GM19025 (cell line): ENCODE measurements at regions not wholly inside any gene's neighbourhood (a gene's known extent, or its start where the extent isn't known, plus 50 kb on each side); places are given as distances from the start of the nearest gene placed in this dataset.
"Not testable (repeated sequence)": the region's sequence is repeated elsewhere in the genome, so short reads cannot be mapped to it uniquely, and the experiment has no call there.

Source experiments
- ATAC-seq: cut with Tn5 transposase; IDR thresholded peaks from one replicate; pipeline ENCODE4 v1.9.1; 2021; ENCODE audit warnings: mild to moderate bottlenecking, low read depth, moderate library complexity; ENCODE audit not compliant: unreplicated experiment

- no peak for ATAC-seq
These were observed 393.4 kb upstream of the SORCS1 start for GRCh38 chr10:107557916-107558315.

GRCh38 chr10:107554333-107554732, 389.8 kb upstream of the SORCS1 start:
- ATAC-seq: no peak

- ATAC-seq: no peak
These were observed 389.0 kb upstream of the SORCS1 start for GRCh38 chr10:107553470-107553869.

- ATAC-seq: no peak
These were observed 388.5 kb upstream of the SORCS1 start for GRCh38 chr10:107552963-107553362.

GRCh38 chr10:107548301-107548700, 383.8 kb upstream of the SORCS1 start:
- ATAC-seq: no peak

GRCh38 chr10:107546986-107547385, 382.5 kb upstream of the SORCS1 start:
- no peak for ATAC-seq

GRCh38 chr10:107546284-107546683, 381.8 kb upstream of the SORCS1 start:
- ATAC-seq: no peak

GRCh38 chr10:107545717-107546116, 381.2 kb upstream of the SORCS1 start:
- ATAC-seq: no peak

- ATAC-seq: no peak
These were observed 380.4 kb upstream of the SORCS1 start for GRCh38 chr10:107544706-107545520.

- no peak for ATAC-seq
These were observed 378.1 kb upstream of the SORCS1 start for GRCh38 chr10:107542607-107543006.

- ATAC-seq: no peak
These were observed 377.5 kb upstream of the SORCS1 start for GRCh38 chr10:107542016-107542415.

- ATAC-seq: no peak
These were observed 376.5 kb upstream of the SORCS1 start for GRCh38 chr10:107540981-107541380.

- no peak for ATAC-seq
These were observed 364.8 kb upstream of the SORCS1 start for GRCh38 chr10:107529350-107529749.

- ATAC-seq: no peak
These were observed 355.8 kb upstream of the SORCS1 start for GRCh38 chr10:107520348-107520747.

- no peak for ATAC-seq
These were observed 353.3 kb upstream of the SORCS1 start for GRCh38 chr10:107517811-107518210.

GRCh38 chr10:107516349-107516748, 351.8 kb upstream of the SORCS1 start:
- ATAC-seq: no peak

- ATAC-seq: not testable (repeated sequence)
These were observed 339.5 kb upstream of the SORCS1 start for GRCh38 chr10:107504011-107504410.

GRCh38 chr10:107502229-107502985, 337.9 kb upstream of the SORCS1 start:
- no peak for ATAC-seq

GRCh38 chr10:107498983-107499382, 334.5 kb upstream of the SORCS1 start:
- ATAC-seq: no peak

GRCh38 chr10:107497024-107497423, 332.5 kb upstream of the SORCS1 start:
- no peak for ATAC-seq

- ATAC-seq: no peak
These were observed 332.1 kb upstream of the SORCS1 start for GRCh38 chr10:107496594-107496993.

GRCh38 chr10:107492389-107492788, 327.9 kb upstream of the SORCS1 start:
- ATAC-seq: no peak
